Heart right ventricle (tissue), 16 donors: ENCODE measurements at regions not wholly inside any gene's neighbourhood (a gene's known extent, or its start where the extent isn't known, plus 50 kb on each side); places are given as distances from the start of the nearest gene placed in this dataset.

ENCODE experiments used
- ATAC-seq, 8 donors: fragments of 200-7000 bp; cut with Tn5 transposase; one replicate each; pipeline ENCODE4 v1.9.1; 2020; ENCODE audit warnings: mild to moderate bottlenecking in 8 of 8, moderate library complexity in 8 of 8, moderate number of reproducible peaks in 1 of 8
- DNase-seq, 2 donors: peaks; one replicate each; pipeline ENCODE4 v3.0.0-alpha.2; 2020
- H3K27ac ChIP-seq, 10 donors: fragments of 200-600 bp; sonication (generic) in 2 of 10; one replicate each; pipeline versions ENCODE4 v1.5.0 to v1.8.0; 2020 to 2022; ENCODE audit warnings: mild to moderate bottlenecking in 3 of 10
- H3K27me3 ChIP-seq, 7 donors: fragments of 200-600 bp; one replicate each; pipeline ENCODE4 v1.8.0; 2021 to 2022; ENCODE audit warnings: mild to moderate bottlenecking in 2 of 7
- H3K36me3 ChIP-seq, 9 donors: fragments of 200-600 bp; sonication (generic) in 1 of 9; one replicate each; pipeline versions ENCODE4 v1.5.0 to v1.8.0; 2020 to 2022; ENCODE audit warnings: mild to moderate bottlenecking in 2 of 9
- H3K4me1 ChIP-seq, 9 donors: fragments of 200-600 bp; sonication (generic) in 1 of 9; one replicate each; pipeline versions ENCODE4 v1.5.0 to v1.8.0; 2020 to 2022; ENCODE audit warnings: mild to moderate bottlenecking in 4 of 9
- H3K4me3 ChIP-seq, 10 donors: fragments of 200-600 bp; sonication (generic) in 2 of 10; one replicate each; pipeline versions ENCODE4 v1.5.0 to v1.8.0; 2020 to 2022; ENCODE audit warnings: mild to moderate bottlenecking in 7 of 10, moderate library complexity in 2 of 10
- H3K9me3 ChIP-seq, 11 donors: fragments of 200-600 bp in 10 of 11; sonication (generic) in 2 of 11; one replicate each; pipeline versions ENCODE4 v1.5.0 to v1.8.0; 2013 to 2022; ENCODE audit warnings: mild to moderate bottlenecking in 2 of 11, control low read depth in 1 of 11, moderate library complexity in 1 of 11
- WGBS, 2 donors: extraction: QIAGEN DNeasy Blood & Tissue Kit; methylation state at CpG; one replicate each; pipeline ENCODE4 v1.1.7; 2013; ENCODE audit warnings: inconsistent platforms in 1 of 2; 5-methylcytosine and 5-hydroxymethylcytosine counted together
- intact Hi-C, 10 donors: fragments of 100-400 bp; cut with DNase I; formaldehyde crosslinking; loops; one replicate each; pipeline versions ENCODE4 v1.11.1 to v1.14.2; 2022
- TF ChIP-seq, protein P1 (sequence below), 9 donors: fragments of 200-600 bp; sonication (generic) in 2 of 9; IDR thresholded peaks; one replicate each; pipeline versions ENCODE4 v1.5.0 to v1.8.0; 2021 to 2022; ENCODE audit warnings: antibody characterized with exemption in 9 of 9, mild to moderate bottlenecking in 5 of 9, moderate library complexity in 1 of 9
- donor health status: Arrhythmogenic right ventricular cardiomyopathy.
- donor health status: ischemic (EF 13 %, LVEDD 7.1; RV severe dilation, severe dysfunction).
- donor health status: healthy with polysubstance abuse.
- donor health status: DM: no; HTN: yes; CAD: no.
- donor health status: DM: no; HTN: no; CAD: no.
- donor health status: ischemic (EF 25% LVEDD 6.9; RV normal size, moderate dysfunction).
- donor health status: ischemic (EF 25% LVEDD 5.7; RV mildly dilated, moderate dysfunction).
- donor health status: healthy.
- donor health status: DM: yes; HTN: yes; CAD: no.
- donor health status: Ischemic cardiomyopathy.
- donor health status: ischemic (EF 35%, LVEDD 5.7; RV mildly dilated, moderate dysfunction).
- donor health status: nonischemic (EF 11% LVEDD 7.7; RV severe dilation, severe dysfunction).
- donor health status: DM: yes; HTN: yes; CAD: no.
- donor health status: PGD.
- donor health status: ischemic (EF 29% LVEDD 5.4; RV normal size, mild dysfunction).
- donor health status: nonischemic (EF 23%, LVEDD 6.1; RV moderate dilation, normal function).

DNA sequence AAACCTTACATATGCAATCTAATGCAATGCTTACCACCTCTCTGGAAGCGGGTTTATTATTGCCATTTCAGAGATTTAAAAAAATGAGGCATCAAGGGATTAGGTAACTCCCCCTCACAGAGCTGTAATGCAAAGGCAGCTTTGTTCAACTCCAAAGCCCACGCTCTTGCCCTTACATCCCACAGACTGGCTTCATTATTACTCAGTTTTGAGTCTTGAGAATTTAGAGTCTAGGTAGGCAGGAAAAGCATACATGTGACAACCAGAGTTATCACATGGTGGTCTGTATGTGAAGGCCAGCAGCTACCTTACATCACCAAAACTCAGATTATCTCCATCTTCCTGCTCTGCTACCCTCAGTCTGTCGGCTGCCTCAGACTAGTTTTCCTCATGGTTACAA is 326.9 kb downstream of the UACA start:
- intact Hi-C loops = loop anchor here in 1 of 10 donors (10.0 kb wide), 1 partner anchor 272 kb away; no protein-coding TSS in a partner anchor
- H3K4me3 ChIP-seq = no peak overlapping the region
- DNase-seq (no peak), ATAC-seq (no peak)
- WGBS, 2 donors = 90 to 93% methylated on average over 3 of the region's 3 CpGs
- H3K4me1 ChIP-seq = peaks cover 2 to 45% (median 29%) of the 10 kb centered on the region in 9 donors
- no peaks in the 10 kb centered on the region for H3K36me3 ChIP-seq
- H3K9me3 ChIP-seq = no peaks in the 10 kb centered on the region
- H3K27ac ChIP-seq = no peak overlapping the region
- peaks cover 0 to 14% (median 4%) of the 10 kb centered on the region in 7 donors for H3K27me3 ChIP-seq
- TF ChIP-seq, protein P1, sequence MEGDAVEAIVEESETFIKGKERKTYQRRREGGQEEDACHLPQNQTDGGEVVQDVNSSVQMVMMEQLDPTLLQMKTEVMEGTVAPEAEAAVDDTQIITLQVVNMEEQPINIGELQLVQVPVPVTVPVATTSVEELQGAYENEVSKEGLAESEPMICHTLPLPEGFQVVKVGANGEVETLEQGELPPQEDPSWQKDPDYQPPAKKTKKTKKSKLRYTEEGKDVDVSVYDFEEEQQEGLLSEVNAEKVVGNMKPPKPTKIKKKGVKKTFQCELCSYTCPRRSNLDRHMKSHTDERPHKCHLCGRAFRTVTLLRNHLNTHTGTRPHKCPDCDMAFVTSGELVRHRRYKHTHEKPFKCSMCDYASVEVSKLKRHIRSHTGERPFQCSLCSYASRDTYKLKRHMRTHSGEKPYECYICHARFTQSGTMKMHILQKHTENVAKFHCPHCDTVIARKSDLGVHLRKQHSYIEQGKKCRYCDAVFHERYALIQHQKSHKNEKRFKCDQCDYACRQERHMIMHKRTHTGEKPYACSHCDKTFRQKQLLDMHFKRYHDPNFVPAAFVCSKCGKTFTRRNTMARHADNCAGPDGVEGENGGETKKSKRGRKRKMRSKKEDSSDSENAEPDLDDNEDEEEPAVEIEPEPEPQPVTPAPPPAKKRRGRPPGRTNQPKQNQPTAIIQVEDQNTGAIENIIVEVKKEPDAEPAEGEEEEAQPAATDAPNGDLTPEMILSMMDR (IDR thresholded peaks at IDR 0.05) = no peak

DNA sequence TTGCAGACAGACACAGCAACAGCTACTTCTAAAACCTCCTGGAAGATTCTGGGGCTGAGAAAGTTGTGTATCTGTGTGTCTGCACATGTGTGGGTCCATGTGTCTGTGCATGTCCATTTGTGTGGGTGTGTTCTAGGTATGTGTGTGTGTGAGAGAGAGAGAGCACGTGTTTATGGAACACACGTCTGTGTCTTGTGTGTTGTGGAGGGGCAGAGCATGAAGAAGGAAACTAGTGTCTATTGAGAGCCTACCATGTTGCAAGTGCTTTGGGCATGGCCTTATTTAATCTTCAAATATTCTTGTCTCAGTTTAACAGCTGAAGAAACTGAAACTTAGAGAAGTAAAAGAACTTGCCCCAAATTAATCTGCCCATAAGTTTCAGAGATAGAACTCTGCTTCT is 327.5 kb downstream of the UACA start:
- intact Hi-C loops = loop anchor here in 1 of 10 donors (10.0 kb wide), 1 partner anchor 271 kb away; no protein-coding TSS in a partner anchor
- Histone ChIP-seq H3K4me3 (no peak overlapping the region), H3K4me1 (peaks cover 2 to 45% (median 29%) of the 10 kb centered on the region in 9 donors), H3K27me3 (peaks cover 0 to 10% (median 0%) of the 10 kb centered on the region in 7 donors), H3K27ac (no peak overlapping the region), H3K36me3 (no peaks in the 10 kb centered on the region), H3K9me3 (no peaks in the 10 kb centered on the region)
- ATAC-seq = no peak
- DNase-seq = no peak
- TF ChIP-seq, protein P1 (IDR thresholded peaks at IDR 0.05) = no peak
- WGBS, 2 donors = 86 to 94% methylated on average over 2 of the region's 2 CpGs

DNA sequence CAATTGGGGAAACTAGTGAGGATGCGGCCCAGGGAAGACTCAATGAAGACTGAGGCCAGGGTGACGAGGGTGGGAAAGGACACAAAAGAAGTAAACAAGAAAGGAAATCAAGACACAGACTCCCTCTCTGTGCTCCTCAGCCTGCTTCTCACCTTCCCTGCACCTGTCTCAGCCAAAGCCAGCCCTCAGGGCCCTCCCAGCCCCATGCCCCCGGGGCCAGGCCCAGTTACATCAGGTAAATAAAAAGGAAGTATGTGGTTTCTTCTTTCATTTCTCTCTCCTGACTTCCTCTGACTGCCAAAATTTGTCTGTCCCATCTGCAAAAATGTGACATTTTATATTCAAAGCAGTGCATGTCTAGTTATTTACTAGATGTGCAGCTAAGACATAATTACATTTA is 328.0 kb downstream of the UACA start:
- WGBS, 2 donors = 76% methylated on average over 3 of the region's 3 CpGs
- TF ChIP-seq, protein P1 (IDR thresholded peaks at IDR 0.05) = no peak
- intact Hi-C loops = loop anchor here in 1 of 10 donors (10.0 kb wide), 1 partner anchor 271 kb away; no protein-coding TSS in a partner anchor

DNA sequence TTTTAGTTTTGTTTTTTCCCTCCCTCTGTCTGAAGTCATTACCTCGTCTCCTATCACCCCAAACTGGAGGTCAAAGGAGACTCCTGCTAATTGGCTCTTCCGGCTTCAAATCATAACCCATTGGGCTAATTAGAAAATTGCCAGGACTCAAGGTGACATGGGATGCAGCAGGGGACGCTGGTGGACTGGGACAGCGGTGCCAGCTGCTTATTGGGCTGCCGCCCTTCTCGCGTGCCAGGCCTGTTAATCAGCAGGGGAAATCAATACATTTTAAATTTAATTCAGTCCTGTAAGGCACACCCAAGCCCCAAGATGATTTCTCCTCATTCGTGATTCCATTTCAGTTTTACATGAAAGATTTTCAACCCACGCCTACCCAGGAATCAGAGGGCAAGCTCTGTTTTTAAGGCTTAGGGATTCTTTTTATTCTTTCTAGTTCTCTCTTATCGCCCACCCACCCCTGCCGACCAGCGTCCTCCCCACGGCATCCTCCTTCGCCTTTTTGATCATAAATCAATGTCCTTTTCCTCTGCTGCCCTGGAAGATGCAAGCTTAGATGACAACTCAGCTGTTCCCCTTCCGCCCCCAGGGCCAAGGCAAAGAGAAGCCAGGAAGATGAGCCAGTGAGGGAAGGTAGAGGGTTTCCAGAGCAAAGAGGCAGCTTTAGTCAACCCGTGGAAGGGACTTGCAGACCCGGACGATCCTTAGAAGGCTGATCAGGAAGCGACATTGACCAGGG is 329.6 kb downstream of the UACA start:
- ATAC-seq = no peak
- H3K36me3 ChIP-seq = no peaks in the 10 kb centered on the region
- TF ChIP-seq, protein P1 (IDR thresholded peaks at IDR 0.05) = no peak
- H3K4me1 ChIP-seq = peaks cover 2 to 37% (median 25%) of the 10 kb centered on the region in 9 donors
- no peak for DNase-seq
- no peak overlapping the region for H3K4me3 ChIP-seq
- H3K9me3 ChIP-seq = peaks cover 0 to 7% (median 0%) of the 10 kb centered on the region in 11 donors
- H3K27me3 ChIP-seq = peaks cover 0 to 7% (median 0%) of the 10 kb centered on the region in 7 donors
- intact Hi-C loops = loop anchor here in 1 of 10 donors (10.0 kb wide), 1 partner anchor 269 kb away; no protein-coding TSS in a partner anchor
- WGBS, 2 donors = 64 to 67% methylated on average over 19 of the region's 19 CpGs
- no peak overlapping the region for H3K27ac ChIP-seq

More for the DNA sequence above, 328.0 kb downstream of the UACA start:
- peaks cover 2 to 45% (median 29%) of the 10 kb centered on the region in 9 donors for H3K4me1 ChIP-seq
- no peak for ATAC-seq
- H3K4me3 ChIP-seq = no peak overlapping the region
- no peak overlapping the region for H3K27ac ChIP-seq
- H3K27me3 ChIP-seq = peaks cover 0 to 6% (median 0%) of the 10 kb centered on the region in 7 donors
- H3K9me3 ChIP-seq = no peaks in the 10 kb centered on the region
- DNase-seq = no peak
- H3K36me3 ChIP-seq = no peaks in the 10 kb centered on the region
